ENCODE measurements at regions not wholly inside any gene's neighbourhood (a gene's known extent, or its start where the extent isn't known, plus 50 kb on each side); places are given as distances from the start of the nearest gene placed in this dataset.

GRCh38 chr2:20145497-20146193 is 79.3 kb downstream of the SDC1 start:
- DNase-seq (ENCODE audit: low read depth): no peak
- H3K4me3 ChIP-seq (ENCODE audit: low read depth, low read length): no peak overlapping the region
- TF ChIP-seq CTCF (conservative IDR thresholded peaks at IDR 0.05; ENCODE audit: low read depth, low read length): no peak

- TF ChIP-seq CTCF (conservative IDR thresholded peaks at IDR 0.05; ENCODE audit: low read depth, low read length): no peak
- DNase-seq (ENCODE audit: low read depth): no peak
- no peak overlapping the region for H3K4me3 ChIP-seq (ENCODE audit: low read depth, low read length)
Measured at GRCh38 chr2:20144861-20145260, 80.1 kb downstream of the SDC1 start.

GRCh38 chr2:20144196-20144595 is 80.7 kb downstream of the SDC1 start:
- no peak overlapping the region for H3K4me3 ChIP-seq (ENCODE audit: low read depth, low read length)
- no peak for TF ChIP-seq CTCF (conservative IDR thresholded peaks at IDR 0.05; ENCODE audit: low read depth, low read length)
- no peak for DNase-seq (ENCODE audit: low read depth)

GRCh38 chr2:20143263-20143662 is 81.7 kb downstream of the SDC1 start:
- peak; percentile 67 for DNase-seq (ENCODE audit: low read depth)
- H3K4me3 ChIP-seq (ENCODE audit: low read depth, low read length): no peak overlapping the region
- TF ChIP-seq CTCF (conservative IDR thresholded peaks at IDR 0.05; ENCODE audit: low read depth, low read length): no peak

- DNase-seq (ENCODE audit: low read depth): no peak
- no peak for TF ChIP-seq CTCF (conservative IDR thresholded peaks at IDR 0.05; ENCODE audit: low read depth, low read length)
- no peak overlapping the region for H3K4me3 ChIP-seq (ENCODE audit: low read depth, low read length)
Measured at GRCh38 chr2:20141806-20142205, 83.1 kb downstream of the SDC1 start.

- no peak overlapping the region for H3K4me3 ChIP-seq (ENCODE audit: low read depth, low read length)
- DNase-seq (ENCODE audit: low read depth): peak; percentile 78
- no peak for TF ChIP-seq CTCF (conservative IDR thresholded peaks at IDR 0.05; ENCODE audit: low read depth, low read length)
Measured at GRCh38 chr2:20141056-20141762, 83.7 kb downstream of the SDC1 start.
